Breast epithelium (tissue), 3 donors: ENCODE measurements at regions not wholly inside any gene's neighbourhood (a gene's known extent, or its start where the extent isn't known, plus 50 kb on each side); places are given as distances from the start of the nearest gene placed in this dataset.

Source experiments
- POLR2A ChIP-seq: fragments of 450-650 bp; IDR thresholded peaks from one replicate; pipeline ENCODE4 v1.6.1; 2016; ENCODE audit warnings: antibody characterized with exemption, mild to moderate bottlenecking, moderate library complexity
- POLR2AphosphoS5 ChIP-seq, 3 donors: sonication (generic); formaldehyde crosslinking; IDR thresholded peaks; one replicate each; pipeline ENCODE4 v1.6.1; 2017; ENCODE audit warnings: antibody characterized with exemption in 3 of 3
- TF ChIP-seq, protein P1 (sequence below), 3 donors: fragments of 450-650 bp; IDR thresholded peaks; one replicate each; pipeline ENCODE4 v1.5.1; 2016 to 2017; ENCODE audit warnings: antibody characterized with exemption in 3 of 3, mild to moderate bottlenecking in 3 of 3, moderate library complexity in 3 of 3

DNA sequence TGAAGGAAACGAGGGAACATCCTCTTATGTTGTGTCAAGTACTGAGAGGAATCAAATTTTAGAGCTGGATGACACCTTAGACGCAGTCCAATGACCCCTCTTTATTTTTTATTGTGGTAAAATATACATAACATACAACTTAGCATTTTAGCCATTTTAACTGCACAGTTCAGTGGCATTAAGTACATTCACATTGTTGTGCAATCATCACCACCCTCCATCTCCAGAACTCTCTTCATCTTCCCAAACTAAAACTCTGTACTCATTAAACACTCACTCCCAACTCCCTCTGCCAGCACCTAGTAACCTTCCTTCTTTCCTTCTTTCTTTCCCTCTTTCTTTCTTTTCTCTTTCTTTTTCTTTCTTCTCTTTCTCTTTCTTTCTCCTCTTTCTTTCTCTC lies 97.2 kb upstream of the SLC24A4 start:
- TF ChIP-seq, protein P1, sequence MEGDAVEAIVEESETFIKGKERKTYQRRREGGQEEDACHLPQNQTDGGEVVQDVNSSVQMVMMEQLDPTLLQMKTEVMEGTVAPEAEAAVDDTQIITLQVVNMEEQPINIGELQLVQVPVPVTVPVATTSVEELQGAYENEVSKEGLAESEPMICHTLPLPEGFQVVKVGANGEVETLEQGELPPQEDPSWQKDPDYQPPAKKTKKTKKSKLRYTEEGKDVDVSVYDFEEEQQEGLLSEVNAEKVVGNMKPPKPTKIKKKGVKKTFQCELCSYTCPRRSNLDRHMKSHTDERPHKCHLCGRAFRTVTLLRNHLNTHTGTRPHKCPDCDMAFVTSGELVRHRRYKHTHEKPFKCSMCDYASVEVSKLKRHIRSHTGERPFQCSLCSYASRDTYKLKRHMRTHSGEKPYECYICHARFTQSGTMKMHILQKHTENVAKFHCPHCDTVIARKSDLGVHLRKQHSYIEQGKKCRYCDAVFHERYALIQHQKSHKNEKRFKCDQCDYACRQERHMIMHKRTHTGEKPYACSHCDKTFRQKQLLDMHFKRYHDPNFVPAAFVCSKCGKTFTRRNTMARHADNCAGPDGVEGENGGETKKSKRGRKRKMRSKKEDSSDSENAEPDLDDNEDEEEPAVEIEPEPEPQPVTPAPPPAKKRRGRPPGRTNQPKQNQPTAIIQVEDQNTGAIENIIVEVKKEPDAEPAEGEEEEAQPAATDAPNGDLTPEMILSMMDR (IDR thresholded peaks at IDR 0.05), result no peak
- TF ChIP-seq POLR2A (no peak), POLR2AphosphoS5 (IDR thresholded peaks at IDR 0.05) (no peak)
